Prostate gland (tissue), 2 donors: ENCODE measurements at regions not wholly inside any gene's neighbourhood (a gene's known extent, or its start where the extent isn't known, plus 50 kb on each side); places are given as distances from the start of the nearest gene placed in this dataset.

Experiments used
- DNase-seq: peaks from one replicate; pipeline ENCODE4 v3.0.0-alpha.2; 2019; ENCODE audit warnings: low spot score
- H3K27ac ChIP-seq, 2 donors: fragments of 200-600 bp; sonication (generic); 2 replicates each; pipeline ENCODE4 v1.5.1; 2017 to 2019
- H3K27me3 ChIP-seq: fragments of 200-600 bp; sonication (generic); replicated peaks from 2 replicates; pipeline ENCODE4 v1.5.1; 2019; ENCODE audit not compliant: insufficient read depth
- H3K36me3 ChIP-seq, 2 donors: fragments of 200-600 bp; sonication (generic); 1 replicate in 1 of 2; 2 replicates in 1 of 2; pipeline versions ENCODE4 v1.5.1 to v1.8.1; 2017 to 2019
- H3K4me1 ChIP-seq: fragments of 200-600 bp; sonication (generic); replicated peaks from 2 replicates; pipeline ENCODE4 v1.5.1; 2019
- H3K4me3 ChIP-seq, 2 donors: fragments of 200-600 bp; sonication (generic); 2 replicates each; pipeline ENCODE4 v1.5.1; 2017 to 2019
- H3K9me3 ChIP-seq: fragments of 200-600 bp; sonication (generic); 2 replicates; pipeline ENCODE4 v1.5.1; 2017
- POLR2A ChIP-seq: fragments of 450-650 bp; IDR thresholded peaks from one replicate; pipeline ENCODE4 v1.6.1; 2016; ENCODE audit warnings: antibody characterized with exemption, mild to moderate bottlenecking
- POLR2AphosphoS5 ChIP-seq: sonication (generic); formaldehyde crosslinking; IDR thresholded peaks from one replicate; pipeline ENCODE4 v1.6.1; 2017; ENCODE audit warnings: antibody characterized with exemption
- WGBS: methylation state at CpG from one replicate; pipeline ENCODE4 v1.1.5; 2018; 5-methylcytosine and 5-hydroxymethylcytosine counted together
- intact Hi-C: fragments of 100-400 bp; cut with DNase I; formaldehyde crosslinking; loops from one replicate; pipeline ENCODE4 v1.14.2; 2022
- TF ChIP-seq, protein P1 (sequence below), 4 experiments: fragments of 200-600 bp in 2 of 4; fragments of 450-650 bp in 2 of 4; sonication (generic) in 2 of 4; IDR thresholded peaks; 1 replicate in 3 of 4; 2 replicates in 1 of 4; pipeline ENCODE4 v1.5.1; 2016 to 2019; ENCODE audit warnings: antibody characterized with exemption in 4 of 4, mild to moderate bottlenecking in 2 of 4, moderate library complexity in 2 of 4

DNA sequence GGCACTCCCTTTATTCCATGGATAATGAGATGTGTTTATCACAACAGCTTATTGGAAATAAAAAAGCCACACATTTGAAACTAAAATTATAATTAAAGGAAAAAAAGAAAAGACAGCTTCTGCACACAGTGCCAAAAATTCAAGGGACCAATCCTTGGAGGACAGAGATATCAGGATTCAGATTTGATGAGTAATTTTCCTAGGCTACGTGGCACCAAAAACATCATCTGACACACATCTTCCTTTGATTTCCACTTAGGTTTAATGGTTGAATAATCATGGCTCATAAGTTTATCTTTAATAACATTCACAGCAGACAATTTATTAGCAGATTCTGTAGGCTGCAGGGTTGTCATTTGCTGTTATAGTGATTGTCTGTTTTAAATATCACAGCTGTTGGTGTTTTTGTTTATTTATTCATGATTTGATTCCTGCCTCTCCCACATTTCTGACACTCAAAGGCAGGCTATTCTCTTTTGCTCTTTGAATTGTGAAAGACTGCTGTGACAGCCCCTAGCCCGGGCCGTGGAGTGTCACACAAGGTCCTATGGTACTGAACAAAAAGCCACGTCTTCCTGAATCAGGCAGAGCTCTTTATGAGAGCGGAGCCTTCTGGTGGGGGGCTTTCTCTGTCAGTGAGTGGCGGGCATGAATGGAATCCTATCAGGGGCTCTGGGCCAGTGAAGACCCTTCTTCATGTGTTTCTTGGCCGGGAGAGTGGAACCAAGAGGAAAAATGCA, 708.5 kb downstream of the SQOR start:
- H3K9me3 ChIP-seq = no peaks in the 10 kb centered on the region
- intact Hi-C loops = no loop called here
- no peaks in the 10 kb centered on the region for H3K27me3 ChIP-seq
- no peak for DNase-seq
- H3K27ac ChIP-seq = no peak overlapping the region
- TF ChIP-seq, protein P1, sequence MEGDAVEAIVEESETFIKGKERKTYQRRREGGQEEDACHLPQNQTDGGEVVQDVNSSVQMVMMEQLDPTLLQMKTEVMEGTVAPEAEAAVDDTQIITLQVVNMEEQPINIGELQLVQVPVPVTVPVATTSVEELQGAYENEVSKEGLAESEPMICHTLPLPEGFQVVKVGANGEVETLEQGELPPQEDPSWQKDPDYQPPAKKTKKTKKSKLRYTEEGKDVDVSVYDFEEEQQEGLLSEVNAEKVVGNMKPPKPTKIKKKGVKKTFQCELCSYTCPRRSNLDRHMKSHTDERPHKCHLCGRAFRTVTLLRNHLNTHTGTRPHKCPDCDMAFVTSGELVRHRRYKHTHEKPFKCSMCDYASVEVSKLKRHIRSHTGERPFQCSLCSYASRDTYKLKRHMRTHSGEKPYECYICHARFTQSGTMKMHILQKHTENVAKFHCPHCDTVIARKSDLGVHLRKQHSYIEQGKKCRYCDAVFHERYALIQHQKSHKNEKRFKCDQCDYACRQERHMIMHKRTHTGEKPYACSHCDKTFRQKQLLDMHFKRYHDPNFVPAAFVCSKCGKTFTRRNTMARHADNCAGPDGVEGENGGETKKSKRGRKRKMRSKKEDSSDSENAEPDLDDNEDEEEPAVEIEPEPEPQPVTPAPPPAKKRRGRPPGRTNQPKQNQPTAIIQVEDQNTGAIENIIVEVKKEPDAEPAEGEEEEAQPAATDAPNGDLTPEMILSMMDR (IDR thresholded peaks at IDR 0.05) = no peak
- TF ChIP-seq POLR2AphosphoS5 (no peak), POLR2A (no peak)
- no peak overlapping the region for H3K4me3 ChIP-seq
- 87% methylated on average over 7 of the region's 7 CpGs for WGBS
- H3K4me1 ChIP-seq = no peaks in the 10 kb centered on the region
- H3K36me3 ChIP-seq = no peaks in the 10 kb centered on the region

DNA sequence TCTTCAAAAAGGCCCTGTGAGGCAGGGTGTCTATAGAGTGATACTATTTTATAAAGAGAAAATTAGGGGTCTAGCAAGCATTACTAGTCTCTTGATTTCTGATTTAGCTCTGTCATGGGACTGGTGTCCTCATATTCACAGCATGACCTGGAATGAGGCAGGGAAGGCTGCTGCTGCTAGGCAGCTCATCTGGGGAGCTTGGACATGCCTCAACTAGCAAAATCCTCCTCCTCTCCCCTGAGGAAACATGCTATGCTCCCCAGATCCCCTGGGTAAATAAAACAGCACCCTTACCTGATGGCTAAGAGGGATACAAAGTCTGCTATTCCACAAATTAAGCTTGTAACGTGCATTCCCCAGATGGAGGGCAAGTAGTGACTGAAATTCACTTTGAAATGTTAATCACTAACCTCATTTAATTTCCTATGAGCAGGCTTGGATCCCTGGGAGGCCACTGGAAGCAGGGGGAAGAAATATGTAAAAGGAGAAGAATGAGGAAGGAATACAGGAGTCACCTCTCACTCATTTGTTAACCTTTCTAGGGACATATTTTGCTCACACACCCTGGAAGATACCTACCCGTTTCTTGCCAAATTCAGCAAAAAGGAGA, 709.4 kb downstream of the SQOR start:
- no peaks in the 10 kb centered on the region for H3K4me1 ChIP-seq
- H3K27ac ChIP-seq = no peak overlapping the region
- 44% methylated on average over 2 of the region's 2 CpGs for WGBS
- intact Hi-C loops = no loop called here
- H3K9me3 ChIP-seq = no peaks in the 10 kb centered on the region
- no peaks in the 10 kb centered on the region for H3K36me3 ChIP-seq
- H3K4me3 ChIP-seq = no peak overlapping the region
- DNase-seq = no peak
- TF ChIP-seq, protein P1 (IDR thresholded peaks at IDR 0.05) = no peak
- no peak for TF ChIP-seq POLR2AphosphoS5
- no peak for TF ChIP-seq POLR2A
- no peaks in the 10 kb centered on the region for H3K27me3 ChIP-seq

DNA sequence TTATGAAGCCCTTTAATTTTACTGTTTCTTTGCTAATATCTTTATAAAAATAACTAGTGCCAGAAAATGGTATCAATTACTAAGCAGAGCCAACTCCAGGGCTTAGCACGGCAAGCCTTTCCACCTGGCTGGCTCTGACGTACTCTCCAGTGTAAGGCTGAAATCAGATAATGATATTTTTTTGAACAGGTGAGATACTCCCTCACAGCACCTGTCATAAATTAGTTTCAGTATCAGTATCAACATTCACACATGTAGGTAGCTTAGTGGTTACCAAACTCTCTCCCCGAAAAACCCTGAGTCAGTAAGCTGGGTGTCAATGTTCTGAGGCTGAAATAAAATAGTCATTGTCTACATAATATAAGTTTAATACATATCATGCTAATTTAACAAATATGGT, 710.1 kb downstream of the SQOR start:
- intact Hi-C loops = no loop called here
- no peaks in the 10 kb centered on the region for H3K27me3 ChIP-seq
- no peak overlapping the region for H3K27ac ChIP-seq
- H3K4me1 ChIP-seq = no peaks in the 10 kb centered on the region
- no peaks in the 10 kb centered on the region for H3K9me3 ChIP-seq
- TF ChIP-seq POLR2A = no peak
- TF ChIP-seq, protein P1 (IDR thresholded peaks at IDR 0.05) = no peak
- no peak for TF ChIP-seq POLR2AphosphoS5
- DNase-seq = no peak
- H3K36me3 ChIP-seq = no peaks in the 10 kb centered on the region
- H3K4me3 ChIP-seq = no peak overlapping the region
- WGBS = 60% methylated on average over 3 of the region's 3 CpGs

DNA sequence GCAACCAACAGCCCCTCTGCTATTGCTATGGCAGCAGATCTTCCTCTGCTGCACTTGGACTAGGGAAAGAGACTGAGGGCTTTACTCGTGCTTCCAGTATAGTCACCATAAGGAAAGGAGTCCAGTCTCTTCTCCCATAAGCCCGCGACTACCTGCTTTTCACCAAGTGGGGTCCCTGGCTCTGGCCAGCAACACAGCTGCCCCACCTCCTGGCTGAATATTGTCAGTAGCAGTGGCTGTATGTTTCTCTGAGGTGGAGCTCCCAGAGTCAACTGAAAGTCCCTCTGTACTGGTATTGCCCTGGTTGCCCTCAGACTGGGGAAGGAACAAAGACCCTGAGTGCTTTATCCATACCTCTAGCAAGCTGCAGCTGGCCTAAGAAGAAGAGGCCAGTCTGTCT, 719.6 kb downstream of the SQOR start:
- TF ChIP-seq POLR2AphosphoS5 (no peak), POLR2A (no peak)
- TF ChIP-seq, protein P1 (IDR thresholded peaks at IDR 0.05) = no peak
- no peaks in the 10 kb centered on the region for H3K27me3 ChIP-seq
- DNase-seq = no peak
- no peak overlapping the region for H3K27ac ChIP-seq
- WGBS = 79% methylated on average over 3 of the region's 3 CpGs
- no peaks in the 10 kb centered on the region for H3K4me1 ChIP-seq
- no peak overlapping the region for H3K4me3 ChIP-seq
- no peaks in the 10 kb centered on the region for H3K9me3 ChIP-seq
- intact Hi-C loops = no loop called here
- H3K36me3 ChIP-seq = no peaks in the 10 kb centered on the region

DNA sequence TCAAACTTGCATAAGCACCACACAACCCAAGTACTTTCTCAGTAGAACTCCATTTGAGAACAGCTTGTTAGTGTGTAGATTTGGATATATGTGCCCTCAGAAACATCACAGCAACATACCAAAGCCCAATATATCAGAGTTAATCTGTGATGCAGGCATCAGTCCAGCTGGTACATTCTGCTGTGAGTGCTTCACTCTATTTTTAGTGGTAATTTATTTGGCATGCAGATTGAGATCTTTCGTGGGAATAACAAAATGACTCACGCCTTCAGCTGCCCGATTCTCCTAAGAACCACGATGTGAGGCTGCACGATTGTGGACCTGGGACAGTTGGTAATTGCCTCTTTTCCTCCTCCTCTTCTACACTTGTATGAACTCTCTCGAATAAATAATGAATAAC, 730.7 kb downstream of the SQOR start:
- H3K9me3 ChIP-seq = no peaks in the 10 kb centered on the region
- no peak for TF ChIP-seq POLR2AphosphoS5
- TF ChIP-seq, protein P1 (IDR thresholded peaks at IDR 0.05) = no peak
- no peak overlapping the region for H3K4me3 ChIP-seq
- WGBS = 61% methylated on average over 6 of the region's 6 CpGs
- H3K4me1 ChIP-seq = no peaks in the 10 kb centered on the region
- DNase-seq = no peak
- H3K36me3 ChIP-seq = no peaks in the 10 kb centered on the region
- intact Hi-C loops = no loop called here
- no peak overlapping the region for H3K27ac ChIP-seq
- H3K27me3 ChIP-seq = no peaks in the 10 kb centered on the region
